Ascending aorta (tissue), 2 donors: ENCODE measurements at regions not wholly inside any gene's neighbourhood (a gene's known extent, or its start where the extent isn't known, plus 50 kb on each side); places are given as distances from the start of the nearest gene placed in this dataset.

Experiments used
- DNase-seq, 2 donors: peaks; one replicate each; pipeline ENCODE4 v3.0.0-alpha.2; 2019; ENCODE audit warnings: low spot score in 2 of 2
- H3K27ac ChIP-seq, 2 donors: fragments of 200-600 bp; sonication (generic); one replicate each; pipeline ENCODE4 v1.5.1; 2016 to 2017; ENCODE audit warnings: mild to moderate bottlenecking in 1 of 2
- H3K27me3 ChIP-seq: fragments of 200-600 bp; sonication (generic); one replicate; pipeline ENCODE4 v1.5.1; 2017
- H3K36me3 ChIP-seq, 2 donors: fragments of 200-600 bp; sonication (generic); one replicate each; pipeline ENCODE4 v1.5.1; 2016
- H3K4me1 ChIP-seq, 2 donors: fragments of 200-600 bp; sonication (generic); one replicate each; pipeline ENCODE4 v1.5.1; 2016 to 2017; ENCODE audit warnings: mild to moderate bottlenecking in 1 of 2
- H3K4me3 ChIP-seq, 2 donors: fragments of 200-600 bp; sonication (generic); one replicate each; pipeline ENCODE4 v1.5.1; 2016 to 2017; ENCODE audit warnings: mild to moderate bottlenecking in 1 of 2
- H3K9me3 ChIP-seq, 2 donors: fragments of 200-600 bp; sonication (generic); one replicate each; pipeline ENCODE4 v1.5.1; 2016
- CTCF ChIP-seq, 3 experiments: fragments of 200-600 bp in 2 of 3; fragments of 450-650 bp in 1 of 3; sonication (generic) in 2 of 3; IDR thresholded peaks; one replicate each; pipeline ENCODE4 v1.5.1; 2016 to 2019; ENCODE audit warnings: antibody characterized with exemption in 3 of 3, mild to moderate bottlenecking in 1 of 3, moderate library complexity in 1 of 3
- intact Hi-C: fragments of 100-400 bp; cut with DNase I; formaldehyde crosslinking; loops from one replicate; pipeline ENCODE4 v1.15.1; 2023

- DNase-seq = no peak
- no peaks in the 10 kb centered on the region for H3K27me3 ChIP-seq
- H3K27ac ChIP-seq = no peak overlapping the region
- H3K4me1 ChIP-seq = no peaks in the 10 kb centered on the region
- no peak overlapping the region for H3K4me3 ChIP-seq
- no peaks in the 10 kb centered on the region for H3K36me3 ChIP-seq
- intact Hi-C loops = no loop called here
- no peaks in the 10 kb centered on the region for H3K9me3 ChIP-seq
- TF ChIP-seq CTCF (IDR thresholded peaks at IDR 0.05) = no peak
These were observed 83.9 kb upstream of the TAS2R1 start for GRCh38 chr5:9713959-9714586.

GRCh38 chr5:9713356-9713755 is 83.2 kb upstream of the TAS2R1 start:
- no peak for TF ChIP-seq CTCF (IDR thresholded peaks at IDR 0.05)
- Histone ChIP-seq H3K4me3 (no peak overlapping the region), H3K9me3 (no peaks in the 10 kb centered on the region), H3K27ac (no peak overlapping the region), H3K27me3 (no peaks in the 10 kb centered on the region), H3K36me3 (no peaks in the 10 kb centered on the region), H3K4me1 (no peaks in the 10 kb centered on the region)
- intact Hi-C loops = no loop called here
- no peak for DNase-seq

GRCh38 chr5:9712911-9713310 is 82.8 kb upstream of the TAS2R1 start:
- intact Hi-C loops = no loop called here
- no peaks in the 10 kb centered on the region for H3K4me1 ChIP-seq
- no peak for TF ChIP-seq CTCF (IDR thresholded peaks at IDR 0.05)
- no peaks in the 10 kb centered on the region for H3K27me3 ChIP-seq
- no peaks in the 10 kb centered on the region for H3K36me3 ChIP-seq
- H3K27ac ChIP-seq = no peak overlapping the region
- H3K9me3 ChIP-seq = no peaks in the 10 kb centered on the region
- no peak for DNase-seq
- H3K4me3 ChIP-seq = no peak overlapping the region

GRCh38 chr5:9712506-9712905 is 82.4 kb upstream of the TAS2R1 start:
- Histone ChIP-seq H3K27ac (no peak overlapping the region), H3K4me3 (no peak overlapping the region), H3K27me3 (no peaks in the 10 kb centered on the region), H3K36me3 (no peaks in the 10 kb centered on the region), H3K9me3 (no peaks in the 10 kb centered on the region), H3K4me1 (no peaks in the 10 kb centered on the region)
- no peak for DNase-seq
- no peak for TF ChIP-seq CTCF (IDR thresholded peaks at IDR 0.05)
- intact Hi-C loops = no loop called here

- intact Hi-C loops = no loop called here
- no peaks in the 10 kb centered on the region for H3K4me1 ChIP-seq
- H3K9me3 ChIP-seq = no peaks in the 10 kb centered on the region
- no peaks in the 10 kb centered on the region for H3K36me3 ChIP-seq
- TF ChIP-seq CTCF (IDR thresholded peaks at IDR 0.05) = no peak
- no peak overlapping the region for H3K4me3 ChIP-seq
- H3K27me3 ChIP-seq = no peaks in the 10 kb centered on the region
- no peak overlapping the region for H3K27ac ChIP-seq
- no peak for DNase-seq
These were observed 79.9 kb upstream of the TAS2R1 start for GRCh38 chr5:9710069-9710468.
